Kidney (tissue), 13 donors: ENCODE measurements at regions not wholly inside any gene's neighbourhood (a gene's known extent, or its start where the extent isn't known, plus 50 kb on each side); places are given as distances from the start of the nearest gene placed in this dataset.

Experiments
- DNase-seq, 5 donors: peaks; one replicate each; pipeline ENCODE4 v3.0.0-alpha.2; 2013 to 2020
- FAIRE-seq: peaks from 2 replicates; lab custom pipeline; 2012; peaks lifted over from hg19 to GRCh38; lab: Jason Lieb, UNC
- H3K27ac ChIP-seq, 2 donors: one replicate each; pipeline ENCODE4 v1.7.0; 2013; ENCODE audit warnings: low read depth in 2 of 2, low read length in 2 of 2, inconsistent platforms in 1 of 2
- H3K27me3 ChIP-seq: one replicate; pipeline ENCODE4 v1.7.1; 2013; ENCODE audit warnings: low read length, inconsistent platforms; ENCODE audit not compliant: control insufficient read depth, insufficient read depth
- H3K36me3 ChIP-seq, 3 donors: one replicate each; pipeline versions ENCODE4 v1.7.0 to v1.7.1; 2013; ENCODE audit warnings: low read length in 3 of 3, control low read depth in 1 of 3, inconsistent platforms in 1 of 3; ENCODE audit not compliant: insufficient read depth in 3 of 3, control insufficient read depth in 2 of 3
- H3K4me1 ChIP-seq, 3 donors: one replicate each; pipeline versions ENCODE4 v1.7.0 to v1.7.1; 2013; ENCODE audit warnings: low read length in 3 of 3, inconsistent platforms in 1 of 3, low read depth in 1 of 3; ENCODE audit not compliant: control insufficient read depth in 2 of 3, insufficient read depth in 2 of 3
- H3K4me3 ChIP-seq, 3 donors: one replicate each; pipeline versions ENCODE4 v1.7.0 to v1.8.1; 2013; ENCODE audit warnings: low read length in 3 of 3, control low read depth in 1 of 3, inconsistent platforms in 1 of 3
- H3K9ac ChIP-seq, 3 donors: one replicate each; pipeline versions ENCODE4 v1.7.0 to v1.7.1; 2013; ENCODE audit warnings: low read length in 3 of 3, control low read depth in 1 of 3, inconsistent platforms in 1 of 3
- H3K9me3 ChIP-seq, 3 donors: one replicate each; pipeline versions ENCODE4 v1.7.0 to v1.7.1; 2013; ENCODE audit warnings: low read length in 3 of 3, control low read depth in 1 of 3, inconsistent platforms in 1 of 3; ENCODE audit not compliant: control insufficient read depth in 2 of 3, insufficient read depth in 1 of 3
- intact Hi-C: fragments of 100-400 bp; cut with DNase I; formaldehyde crosslinking; loops from one replicate; pipeline ENCODE4 v1.11.1; 2022
- TF ChIP-seq, protein P1 (sequence below): IDR thresholded peaks from 3 replicates; pipeline ENCODE4 v1.5.1; 2012; ENCODE audit warnings: mild to moderate bottlenecking, moderate library complexity, borderline replicate concordance; ENCODE audit not compliant: insufficient read depth; ENCODE audit errors: extremely low read depth
- donor health status: control.
- donor health status: control.
- donor health status: control.
- donor health status: control.
- donor health status: control.
- donor health status: DM: yes; HTN: yes; CAD: no.
- donor health status: Normal renal cell carcinoma (clear cell type).

DNA sequence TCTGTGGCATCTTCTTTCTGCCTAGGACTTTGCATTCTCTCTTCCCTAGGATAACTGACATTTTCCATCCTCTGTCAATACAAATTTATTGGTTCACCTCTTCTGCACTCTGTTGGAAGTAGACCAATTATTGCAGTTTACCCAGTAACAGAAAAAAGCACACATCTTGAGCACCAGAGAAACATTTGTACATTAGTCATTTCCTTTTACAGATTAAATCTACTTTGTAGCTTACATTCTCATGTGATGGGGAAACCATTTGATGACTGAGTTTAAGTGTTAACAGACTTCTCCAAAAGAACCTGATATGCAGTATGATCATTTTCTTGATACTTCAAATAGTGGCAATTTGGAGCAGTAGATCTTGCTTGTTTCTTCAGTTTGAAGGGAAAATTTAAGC lies 1098.8 kb downstream of the DTWD2 start:
- DNase-seq (no peak), FAIRE-seq (no peak)
- Histone ChIP-seq H3K4me3 (no peak overlapping the region), H3K9ac (no peak overlapping the region), H3K4me1 (peaks cover 0 to 2% (median 0%) of the 10 kb centered on the region in 3 donors), H3K36me3 (no peaks in the 10 kb centered on the region), H3K27me3 (no peaks in the 10 kb centered on the region), H3K27ac (no peak overlapping the region), H3K9me3 (no peaks in the 10 kb centered on the region)
- TF ChIP-seq, protein P1, sequence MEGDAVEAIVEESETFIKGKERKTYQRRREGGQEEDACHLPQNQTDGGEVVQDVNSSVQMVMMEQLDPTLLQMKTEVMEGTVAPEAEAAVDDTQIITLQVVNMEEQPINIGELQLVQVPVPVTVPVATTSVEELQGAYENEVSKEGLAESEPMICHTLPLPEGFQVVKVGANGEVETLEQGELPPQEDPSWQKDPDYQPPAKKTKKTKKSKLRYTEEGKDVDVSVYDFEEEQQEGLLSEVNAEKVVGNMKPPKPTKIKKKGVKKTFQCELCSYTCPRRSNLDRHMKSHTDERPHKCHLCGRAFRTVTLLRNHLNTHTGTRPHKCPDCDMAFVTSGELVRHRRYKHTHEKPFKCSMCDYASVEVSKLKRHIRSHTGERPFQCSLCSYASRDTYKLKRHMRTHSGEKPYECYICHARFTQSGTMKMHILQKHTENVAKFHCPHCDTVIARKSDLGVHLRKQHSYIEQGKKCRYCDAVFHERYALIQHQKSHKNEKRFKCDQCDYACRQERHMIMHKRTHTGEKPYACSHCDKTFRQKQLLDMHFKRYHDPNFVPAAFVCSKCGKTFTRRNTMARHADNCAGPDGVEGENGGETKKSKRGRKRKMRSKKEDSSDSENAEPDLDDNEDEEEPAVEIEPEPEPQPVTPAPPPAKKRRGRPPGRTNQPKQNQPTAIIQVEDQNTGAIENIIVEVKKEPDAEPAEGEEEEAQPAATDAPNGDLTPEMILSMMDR = no peak
- intact Hi-C loops = no loop called here

DNA sequence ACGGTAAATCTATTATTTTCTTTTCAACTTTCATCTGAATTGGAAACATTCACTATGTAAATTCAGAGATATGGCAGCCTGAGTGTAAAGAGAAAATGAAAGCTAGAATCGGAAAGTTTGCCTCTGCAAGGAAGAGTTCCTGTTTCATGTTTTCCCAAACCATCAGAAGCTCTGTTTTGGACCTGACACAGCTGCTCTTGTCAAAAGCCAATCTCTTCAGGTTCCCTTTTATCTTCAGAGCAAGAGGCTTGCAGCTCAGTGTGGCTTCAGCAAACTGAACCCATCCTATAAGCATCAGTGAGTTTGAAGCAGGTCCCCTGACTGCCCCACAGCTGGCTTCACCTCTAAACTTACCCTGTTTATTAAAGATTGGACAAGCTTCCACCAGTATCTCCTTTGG lies 1099.7 kb downstream of the DTWD2 start:
- H3K9ac ChIP-seq = no peak overlapping the region

DNA sequence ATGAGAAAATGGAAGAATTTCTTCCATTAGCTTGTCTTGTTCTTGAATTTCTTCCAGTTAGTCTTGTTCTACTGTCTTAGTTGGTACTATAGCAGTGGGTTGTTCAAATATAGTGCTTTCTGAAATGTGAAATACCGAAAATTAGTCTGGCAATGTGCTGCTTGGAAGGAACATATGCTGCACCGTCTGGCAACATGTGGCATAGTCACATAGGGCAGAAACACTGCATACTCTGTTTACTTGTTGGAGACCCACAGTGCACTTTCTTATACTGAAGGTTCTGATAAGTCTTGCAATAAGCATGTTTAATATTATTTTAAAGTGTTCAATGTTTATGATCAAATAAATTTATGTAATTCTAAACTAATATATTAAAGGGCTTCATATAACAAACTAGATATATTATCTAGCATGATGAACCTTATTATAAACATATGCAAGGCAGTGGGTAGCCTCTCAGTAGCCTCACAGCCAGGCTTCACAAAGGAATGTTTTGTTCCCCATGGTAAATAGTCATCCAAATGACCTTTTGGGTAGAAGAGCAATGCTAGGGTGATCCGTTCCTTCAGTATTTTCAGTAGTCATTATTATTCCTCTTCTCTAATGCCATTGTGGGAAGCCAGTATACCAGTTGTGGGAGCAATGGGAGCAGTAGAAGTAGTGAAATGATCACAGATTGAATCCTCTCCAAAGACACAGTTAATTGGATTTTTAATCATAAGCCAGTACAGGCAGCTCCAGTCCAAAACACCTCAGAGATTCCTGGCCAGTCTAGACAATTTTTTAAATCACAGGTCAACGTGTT lies 1106.7 kb downstream of the DTWD2 start:
- intact Hi-C loops = no loop called here
- Histone ChIP-seq H3K9ac (no peak overlapping the region), H3K9me3 (no peaks in the 10 kb centered on the region), H3K4me1 (no peaks in the 10 kb centered on the region), H3K36me3 (no peaks in the 10 kb centered on the region), H3K27me3 (no peaks in the 10 kb centered on the region), H3K27ac (no peak overlapping the region), H3K4me3 (no peak overlapping the region)
- DNase-seq (no peak), FAIRE-seq (no peak)
- TF ChIP-seq, protein P1 = no peak

More for the DNA sequence above, 1099.7 kb downstream of the DTWD2 start:
- no peaks in the 10 kb centered on the region for H3K9me3 ChIP-seq
- FAIRE-seq = no peak
- TF ChIP-seq, protein P1 = no peak
- H3K27me3 ChIP-seq = no peaks in the 10 kb centered on the region
- intact Hi-C loops = no loop called here
- H3K36me3 ChIP-seq = no peaks in the 10 kb centered on the region
- peak overlapping the region in 2 of 3 donors; percentile 39 to 40 for H3K4me3 ChIP-seq
- peaks cover 0 to 2% (median 0%) of the 10 kb centered on the region in 3 donors for H3K4me1 ChIP-seq
- DNase-seq = peak in 1 of 5 donors; percentile 4
- no peak overlapping the region for H3K27ac ChIP-seq

DNA sequence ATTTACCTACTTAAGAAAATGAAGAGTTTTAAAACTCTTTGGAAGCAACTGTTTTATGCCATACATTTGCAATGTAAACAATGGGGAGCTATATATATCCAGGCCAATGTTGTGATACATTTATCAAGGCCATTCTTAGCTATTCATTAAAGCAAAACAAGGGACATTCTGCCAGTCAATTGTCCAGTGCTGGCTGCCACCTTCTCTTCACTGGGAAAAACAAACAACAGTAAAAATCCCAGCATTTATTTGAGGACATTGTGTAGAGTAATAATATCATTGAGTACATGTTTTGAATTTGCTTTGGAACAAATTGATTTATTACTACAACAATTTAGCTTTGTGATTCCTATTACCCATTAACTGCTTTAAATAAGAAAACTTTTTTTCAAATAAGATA lies 1107.4 kb downstream of the DTWD2 start:
- Histone ChIP-seq H3K9ac (no peak overlapping the region), H3K27me3 (no peaks in the 10 kb centered on the region), H3K27ac (no peak overlapping the region), H3K9me3 (no peaks in the 10 kb centered on the region), H3K36me3 (no peaks in the 10 kb centered on the region), H3K4me1 (no peaks in the 10 kb centered on the region), H3K4me3 (no peak overlapping the region)
- DNase-seq = peak in 1 of 5 donors; percentile 5
- TF ChIP-seq, protein P1 = no peak
- intact Hi-C loops = no loop called here
- FAIRE-seq = no peak
